HL-60 (cell line): ENCODE measurements at regions not wholly inside any gene's neighbourhood (a gene's known extent, or its start where the extent isn't known, plus 50 kb on each side); places are given as distances from the start of the nearest gene placed in this dataset.

ENCODE experiments used
- DNase-seq, 2 experiments: peaks; one replicate each; pipeline ENCODE4 v3.0.0-alpha.2; 2010 to 2020; ENCODE audit warnings: low read depth in 1 of 2, low spot score in 1 of 2
- H3K27ac ChIP-seq: fragments of 250-450 bp; sonication (Bioruptor Pico); replicated peaks from 2 replicates; pipeline ENCODE4 v1.5.1; 2020; ENCODE audit warnings: mild to moderate bottlenecking, moderate library complexity
- H3K27me3 ChIP-seq: fragments of 250-450 bp; sonication (Bioruptor Pico); 2 replicates; pipeline ENCODE4 v1.5.1; 2021; ENCODE audit warnings: mild to moderate bottlenecking, moderate library complexity; ENCODE audit not compliant: insufficient read depth, poor library complexity, severe bottlenecking
- H3K4me3 ChIP-seq: replicated peaks from 2 replicates; pipeline ENCODE4 v1.5.1; 2011; ENCODE audit warnings: mild to moderate bottlenecking, control low read depth, low read length; ENCODE audit not compliant: insufficient read depth
- CTCF ChIP-seq: IDR thresholded peaks from one replicate; pipeline ENCODE4 v1.5.1; 2011; ENCODE audit warnings: low read length, control low read depth, inconsistent platforms; ENCODE audit not compliant: insufficient read depth
- GABPA ChIP-seq: IDR thresholded peaks from 2 replicates; pipeline ENCODE4 v1.6.1; 2012; ENCODE audit warnings: low read depth
- POLR2AphosphoS5 ChIP-seq: IDR thresholded peaks from 2 replicates; pipeline ENCODE4 v1.6.1; 2012; ENCODE audit warnings: low read depth
- REST ChIP-seq: IDR thresholded peaks from 2 replicates; pipeline ENCODE4 v1.6.1; 2012; ENCODE audit warnings: low read depth; ENCODE audit not compliant: insufficient replicate concordance
- SPI1 ChIP-seq: IDR thresholded peaks from 2 replicates; pipeline ENCODE4 v1.6.1; 2012; ENCODE audit warnings: low read depth, mild to moderate bottlenecking, borderline replicate concordance

- H3K27ac ChIP-seq: no peak overlapping the region
- peaks cover 6% of the 10 kb centered on the region for H3K27me3 ChIP-seq
- H3K4me3 ChIP-seq: no peak overlapping the region
- DNase-seq: no peak
- TF ChIP-seq CTCF (no peak), POLR2AphosphoS5 (no peak), SPI1 (no peak), REST (no peak), GABPA (no peak)
Observed at GRCh38 chr3:130569461-130570365, 52.7 kb downstream of the COL6A6 start.

- TF ChIP-seq GABPA (no peak), REST (no peak), SPI1 (no peak), CTCF (no peak), POLR2AphosphoS5 (no peak)
Observed at GRCh38 chr3:130572769-130573168, 55.8 kb downstream of the COL6A6 start.

GRCh38 chr3:130576375-130577266, 59.6 kb downstream of the COL6A6 start:
- H3K27me3 ChIP-seq: peaks cover 9% of the 10 kb centered on the region
- no peak overlapping the region for H3K27ac ChIP-seq
- TF ChIP-seq SPI1 (no peak), GABPA (no peak), REST (no peak), POLR2AphosphoS5 (no peak), CTCF (no peak)
- no peak overlapping the region for H3K4me3 ChIP-seq
- no peak for DNase-seq

More at GRCh38 chr3:130572769-130573168, 55.8 kb downstream of the COL6A6 start:
- peaks cover 4% of the 10 kb centered on the region for H3K27me3 ChIP-seq
- DNase-seq: no peak
- no peak overlapping the region for H3K27ac ChIP-seq
- H3K4me3 ChIP-seq: no peak overlapping the region
